ENCODE measurements at regions not wholly inside any gene's neighbourhood (a gene's known extent, or its start where the extent isn't known, plus 50 kb on each side); places are given as distances from the start of the nearest gene placed in this dataset.

GRCh38 chr1:110773813-110774212 lies 99.1 kb upstream of the KCNA3 start:
- TF ChIP-seq CTCF (IDR thresholded peaks at IDR 0.05) (no peak), EZH2 (IDR thresholded peaks at IDR 0.05; ENCODE audit: borderline replicate concordance, insufficient read depth, low read depth, low read length, poor library complexity, severe bottlenecking) (no peak)
